Sigmoid colon (tissue), 6 donors: ENCODE measurements at regions not wholly inside any gene's neighbourhood (a gene's known extent, or its start where the extent isn't known, plus 50 kb on each side); places are given as distances from the start of the nearest gene placed in this dataset.
"Not testable (repeated sequence)": the region's sequence is repeated elsewhere in the genome, so short reads cannot be mapped to it uniquely, and the experiment has no call there.

ENCODE experiments used
- DNase-seq: peaks from one replicate; pipeline ENCODE4 v3.0.0-alpha.2; 2019
- H3K27ac ChIP-seq, 4 donors: fragments of 200-600 bp; sonication (generic); one replicate each; pipeline ENCODE4 v1.5.1; 2016 to 2019; ENCODE audit warnings: mild to moderate bottlenecking in 1 of 4
- H3K27me3 ChIP-seq, 3 donors: fragments of 200-600 bp; sonication (generic); one replicate each; pipeline ENCODE4 v1.5.1; 2019; ENCODE audit warnings: mild to moderate bottlenecking in 1 of 3
- H3K36me3 ChIP-seq, 4 donors: fragments of 200-600 bp; sonication (generic); one replicate each; pipeline ENCODE4 v1.5.1; 2016 to 2019
- H3K4me1 ChIP-seq, 4 donors: fragments of 200-600 bp; sonication (generic); one replicate each; pipeline ENCODE4 v1.5.1; 2017 to 2019
- H3K4me3 ChIP-seq, 4 donors: fragments of 200-600 bp; sonication (generic); one replicate each; pipeline ENCODE4 v1.5.1; 2017 to 2019; ENCODE audit warnings: mild to moderate bottlenecking in 2 of 4, moderate library complexity in 1 of 4
- H3K9me3 ChIP-seq, 4 donors: fragments of 200-600 bp in 3 of 4; sonication (generic) in 3 of 4; one replicate each; pipeline versions ENCODE4 v1.5.1 to v1.6.1; 2013 to 2019
- EP300 ChIP-seq, 4 donors: sonication (generic); formaldehyde crosslinking; IDR thresholded peaks; one replicate each; pipeline ENCODE4 v1.6.1; 2017; ENCODE audit warnings: antibody characterized with exemption in 4 of 4
- POLR2A ChIP-seq, 2 donors: fragments of 450-650 bp; IDR thresholded peaks; one replicate each; pipeline ENCODE4 v1.6.1; 2016; ENCODE audit warnings: antibody characterized with exemption in 2 of 2, mild to moderate bottlenecking in 2 of 2, moderate library complexity in 2 of 2
- POLR2AphosphoS5 ChIP-seq, 4 donors: sonication (generic); formaldehyde crosslinking; IDR thresholded peaks; one replicate each; pipeline ENCODE4 v1.6.1; 2017; ENCODE audit warnings: antibody characterized with exemption in 4 of 4
- WGBS, 2 donors: extraction: QIAGEN DNeasy Blood & Tissue Kit; methylation state at CpG; one replicate each; pipeline ENCODE4 v1.1.7; 2013; 5-methylcytosine and 5-hydroxymethylcytosine counted together
- intact Hi-C: fragments of 100-400 bp; cut with DNase I; formaldehyde crosslinking; loops from one replicate; pipeline ENCODE4 v1.15.1; 2023
- TF ChIP-seq, protein P1 (sequence below), 4 experiments: fragments of 450-650 bp in 3 of 4; fragments of 200-600 bp in 1 of 4; IDR thresholded peaks; one replicate each; pipeline ENCODE4 v1.5.1; 2016 to 2019; ENCODE audit warnings: antibody characterized with exemption in 4 of 4, mild to moderate bottlenecking in 3 of 4, moderate library complexity in 2 of 4
- donor health status: healthy with polysubstance abuse.
- donor health status: healthy.

GRCh38 chr3:26091626-26092025 lies 301.7 kb downstream of the OXSM start:
- Histone ChIP-seq H3K27ac (no peak overlapping the region), H3K27me3 (no peaks in the 10 kb centered on the region), H3K36me3 (no peaks in the 10 kb centered on the region), H3K9me3 (peaks cover 0 to 9% (median 0%) of the 10 kb centered on the region in 4 donors), H3K4me3 (no peak overlapping the region), H3K4me1 (peaks cover 0 to 13% (median 5%) of the 10 kb centered on the region in 4 donors)
- TF ChIP-seq POLR2A (IDR thresholded peaks at IDR 0.05) (no peak), POLR2AphosphoS5 (IDR thresholded peaks at IDR 0.05) (no peak), EP300 (IDR thresholded peaks at IDR 0.05) (no peak)
- TF ChIP-seq, protein P1, sequence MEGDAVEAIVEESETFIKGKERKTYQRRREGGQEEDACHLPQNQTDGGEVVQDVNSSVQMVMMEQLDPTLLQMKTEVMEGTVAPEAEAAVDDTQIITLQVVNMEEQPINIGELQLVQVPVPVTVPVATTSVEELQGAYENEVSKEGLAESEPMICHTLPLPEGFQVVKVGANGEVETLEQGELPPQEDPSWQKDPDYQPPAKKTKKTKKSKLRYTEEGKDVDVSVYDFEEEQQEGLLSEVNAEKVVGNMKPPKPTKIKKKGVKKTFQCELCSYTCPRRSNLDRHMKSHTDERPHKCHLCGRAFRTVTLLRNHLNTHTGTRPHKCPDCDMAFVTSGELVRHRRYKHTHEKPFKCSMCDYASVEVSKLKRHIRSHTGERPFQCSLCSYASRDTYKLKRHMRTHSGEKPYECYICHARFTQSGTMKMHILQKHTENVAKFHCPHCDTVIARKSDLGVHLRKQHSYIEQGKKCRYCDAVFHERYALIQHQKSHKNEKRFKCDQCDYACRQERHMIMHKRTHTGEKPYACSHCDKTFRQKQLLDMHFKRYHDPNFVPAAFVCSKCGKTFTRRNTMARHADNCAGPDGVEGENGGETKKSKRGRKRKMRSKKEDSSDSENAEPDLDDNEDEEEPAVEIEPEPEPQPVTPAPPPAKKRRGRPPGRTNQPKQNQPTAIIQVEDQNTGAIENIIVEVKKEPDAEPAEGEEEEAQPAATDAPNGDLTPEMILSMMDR (IDR thresholded peaks at IDR 0.05): no peak
- intact Hi-C loops: no loop called here
- WGBS, 2 donors: 7 to 60% methylated on average over 1 of the region's 1 CpG
- no peak for DNase-seq

- H3K27ac ChIP-seq, H3K27me3 ChIP-seq, intact Hi-C loops, H3K4me3 ChIP-seq, DNase-seq, H3K36me3 ChIP-seq, H3K4me1 ChIP-seq: not testable (repeated sequence)
- H3K9me3 ChIP-seq: peaks cover 0 to 10% (median 3%) of the 10 kb centered on the region in 4 donors
- WGBS, 2 donors: 85 to 90% methylated on average over 4 of the region's 4 CpGs
Observed at GRCh38 chr3:26097111-26097510, 307.2 kb downstream of the OXSM start.

GRCh38 chr3:26099692-26100091 lies 309.8 kb downstream of the OXSM start:
- no peak overlapping the region for H3K27ac ChIP-seq
- no peaks in the 10 kb centered on the region for H3K27me3 ChIP-seq
- intact Hi-C loops: no loop called here
- TF ChIP-seq, protein P1 (IDR thresholded peaks at IDR 0.05): no peak
- no peak for TF ChIP-seq POLR2A (IDR thresholded peaks at IDR 0.05)
- no peak for TF ChIP-seq POLR2AphosphoS5 (IDR thresholded peaks at IDR 0.05)
- no peak for TF ChIP-seq EP300 (IDR thresholded peaks at IDR 0.05)
- H3K36me3 ChIP-seq: no peaks in the 10 kb centered on the region
- DNase-seq: no peak
- no peak overlapping the region for H3K4me3 ChIP-seq
- H3K4me1 ChIP-seq: peaks cover 0 to 4% (median 2%) of the 10 kb centered on the region in 4 donors
- peaks cover 0 to 10% (median 3%) of the 10 kb centered on the region in 4 donors for H3K9me3 ChIP-seq

DNA sequence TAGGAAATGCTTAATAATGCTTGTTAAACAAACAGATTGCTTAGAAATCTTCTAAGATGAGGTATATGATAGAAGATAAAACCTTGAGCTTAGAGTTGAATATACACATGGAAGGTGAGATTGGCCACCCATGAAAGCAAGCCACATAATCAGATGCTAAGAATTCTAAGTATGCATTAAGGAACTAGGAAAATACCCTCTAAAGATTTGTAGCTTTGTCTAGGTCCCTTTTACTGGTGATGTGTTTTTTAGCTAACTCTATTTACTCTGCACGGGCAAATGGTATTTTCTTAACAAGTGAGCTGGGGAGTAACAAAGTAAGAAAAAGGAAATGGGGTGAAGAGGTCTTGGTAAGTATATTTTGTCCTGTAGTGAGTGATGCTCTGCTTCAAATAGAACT lies 310.3 kb downstream of the OXSM start:
- no peak for DNase-seq
- H3K27ac ChIP-seq: no peak overlapping the region
- TF ChIP-seq POLR2AphosphoS5 (IDR thresholded peaks at IDR 0.05) (no peak), POLR2A (IDR thresholded peaks at IDR 0.05) (no peak), EP300 (IDR thresholded peaks at IDR 0.05) (no peak)
- TF ChIP-seq, protein P1 (IDR thresholded peaks at IDR 0.05): no peak
- H3K9me3 ChIP-seq: peaks cover 0 to 10% (median 3%) of the 10 kb centered on the region in 4 donors
- no peaks in the 10 kb centered on the region for H3K27me3 ChIP-seq
- H3K4me1 ChIP-seq: peaks cover 0 to 9% (median 7%) of the 10 kb centered on the region in 4 donors
- H3K36me3 ChIP-seq: no peaks in the 10 kb centered on the region
- H3K4me3 ChIP-seq: no peak overlapping the region
- 24 to 57% methylated on average over 1 of the region's 1 CpG for whole genome bisulfite sequencing, 2 donors
- intact Hi-C loops: no loop called here

GRCh38 chr3:26102376-26102775 lies 312.5 kb downstream of the OXSM start:
- H3K27ac ChIP-seq: no peak overlapping the region
- DNase-seq: no peak
- H3K9me3 ChIP-seq: peaks cover 0 to 6% (median 0%) of the 10 kb centered on the region in 4 donors
- H3K4me1 ChIP-seq: peaks cover 0 to 27% (median 11%) of the 10 kb centered on the region in 4 donors
- no peak for TF ChIP-seq POLR2AphosphoS5 (IDR thresholded peaks at IDR 0.05)
- no peak for TF ChIP-seq EP300 (IDR thresholded peaks at IDR 0.05)
- TF ChIP-seq, protein P1 (IDR thresholded peaks at IDR 0.05): no peak
- no peak for TF ChIP-seq POLR2A (IDR thresholded peaks at IDR 0.05)
- intact Hi-C loops: no loop called here
- 73 to 79% methylated on average over 1 of the region's 1 CpG for WGBS, 2 donors
- no peak overlapping the region for H3K4me3 ChIP-seq
- no peaks in the 10 kb centered on the region for H3K36me3 ChIP-seq
- H3K27me3 ChIP-seq: no peaks in the 10 kb centered on the region
